HG03108 (cell line): ENCODE measurements at regions not wholly inside any gene's neighbourhood (a gene's known extent, or its start where the extent isn't known, plus 50 kb on each side); places are given as distances from the start of the nearest gene placed in this dataset.

ENCODE experiments used
- ATAC-seq: cut with Tn5 transposase; IDR thresholded peaks from one replicate; pipeline ENCODE4 v1.9.1; 2021; ENCODE audit warnings: moderate library complexity; ENCODE audit not compliant: unreplicated experiment

DNA sequence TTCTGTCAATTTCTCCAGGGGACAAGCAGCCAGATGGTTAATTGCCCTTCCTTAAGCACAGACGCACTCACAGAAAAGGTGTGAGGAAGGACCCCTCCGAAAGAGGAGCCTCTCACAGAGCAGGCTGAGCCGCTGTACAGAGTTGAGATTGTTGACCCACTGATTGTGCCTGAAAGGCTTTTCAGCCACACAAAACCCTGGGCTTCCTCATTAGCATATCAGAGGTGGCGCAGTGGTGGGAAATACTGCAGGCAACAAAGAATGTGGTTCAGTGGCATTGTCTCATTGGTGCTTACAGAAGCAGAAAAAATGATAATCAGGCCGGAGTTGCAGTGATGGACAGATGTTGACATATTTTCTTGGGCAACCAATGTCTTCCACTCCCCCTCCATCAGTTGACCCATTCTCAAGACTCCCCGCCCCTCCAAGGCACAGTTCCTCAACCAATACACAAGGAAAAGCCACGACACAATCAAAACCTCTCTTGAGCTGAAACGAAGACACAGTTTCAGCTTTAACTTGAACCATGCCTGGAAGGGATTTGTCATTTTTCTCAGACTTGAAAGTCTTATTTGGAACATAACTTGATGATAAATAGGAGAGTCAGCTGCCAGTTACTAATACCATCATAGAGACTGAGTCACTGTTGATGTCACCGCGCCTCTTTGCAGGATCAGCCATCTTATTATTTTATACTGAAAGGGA lies 53.1 kb downstream of the ATXN3L start:
- ATAC-seq, result no peak

DNA sequence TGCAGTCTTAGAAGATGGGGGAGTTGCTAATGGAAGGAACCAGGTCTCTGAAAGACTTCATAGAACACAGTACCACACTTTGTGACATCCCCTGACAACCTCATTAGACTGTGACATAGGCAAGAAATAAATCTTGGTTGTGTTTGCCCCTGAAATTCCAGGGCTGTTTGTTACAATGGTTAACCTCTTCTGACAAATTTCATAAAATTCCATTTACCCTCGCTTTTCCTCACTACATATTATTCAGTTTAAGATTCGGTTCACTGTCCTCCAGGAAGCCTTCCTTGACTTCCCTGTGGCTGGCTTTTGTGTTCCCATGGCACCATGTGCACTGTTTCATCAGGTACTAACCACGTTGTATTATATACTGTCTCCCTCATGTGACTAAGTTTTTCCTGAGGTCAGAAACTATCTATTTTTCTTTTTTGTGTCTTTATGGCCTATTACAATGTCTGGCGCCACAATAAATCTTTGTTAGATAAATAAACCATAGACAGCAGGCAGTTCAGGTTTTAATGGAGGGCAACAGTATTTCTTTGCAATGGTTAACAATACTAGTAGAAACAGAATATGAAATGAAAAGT lies 54.2 kb downstream of the ATXN3L start:
- ATAC-seq, result no peak

DNA sequence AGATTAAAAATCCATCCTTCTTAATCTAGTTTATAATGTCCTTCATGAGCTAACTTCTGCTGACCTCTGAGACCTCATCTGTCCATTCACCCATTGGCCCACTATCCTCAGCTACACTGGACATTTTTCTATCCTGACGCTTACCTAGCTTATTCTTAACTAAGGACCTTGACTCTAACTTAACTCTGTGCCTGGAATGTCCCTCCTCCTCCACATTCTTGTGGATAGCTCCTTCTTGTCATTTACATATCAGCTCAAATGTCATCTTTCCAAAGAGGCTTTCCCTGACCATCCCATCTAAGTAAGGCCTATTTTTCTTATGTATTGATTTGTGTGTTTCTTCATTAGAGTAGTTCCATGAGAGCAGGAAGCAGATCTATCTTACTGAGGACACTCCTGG lies 54.7 kb downstream of the ATXN3L start:
- ATAC-seq, result no peak

DNA sequence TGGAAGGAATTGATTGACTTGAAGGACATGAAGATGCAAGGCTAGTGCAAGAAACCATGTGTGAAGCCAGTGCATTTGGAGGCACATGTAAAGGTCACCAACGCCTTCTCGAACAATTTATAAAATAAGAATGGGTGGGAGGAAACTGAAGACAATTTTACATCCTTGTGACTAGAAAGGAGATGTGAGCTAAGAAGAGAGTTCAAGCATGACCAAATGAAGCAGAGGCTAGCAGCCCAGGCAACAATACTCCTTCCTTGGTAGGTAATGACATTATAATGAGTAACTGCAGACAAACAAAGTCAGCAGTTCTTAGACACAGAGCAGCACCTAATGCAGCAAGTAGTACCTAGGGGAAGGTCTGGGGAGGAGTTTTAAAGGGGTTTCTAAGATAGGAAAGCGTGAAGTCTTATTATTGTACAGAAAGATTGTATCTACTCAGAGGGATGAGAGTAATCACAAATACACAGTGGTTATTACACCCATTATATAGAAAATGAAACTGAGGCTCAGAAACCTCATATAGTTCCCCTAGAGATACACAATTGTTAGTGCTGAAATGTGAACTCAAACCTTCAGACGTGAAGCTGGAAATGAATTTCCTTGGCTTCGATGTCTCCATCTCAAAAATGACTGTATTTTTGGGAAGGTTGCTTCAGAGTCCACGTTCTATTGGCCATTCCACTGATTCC lies 56.1 kb downstream of the ATXN3L start:
- ATAC-seq, result peak; percentile 74

DNA sequence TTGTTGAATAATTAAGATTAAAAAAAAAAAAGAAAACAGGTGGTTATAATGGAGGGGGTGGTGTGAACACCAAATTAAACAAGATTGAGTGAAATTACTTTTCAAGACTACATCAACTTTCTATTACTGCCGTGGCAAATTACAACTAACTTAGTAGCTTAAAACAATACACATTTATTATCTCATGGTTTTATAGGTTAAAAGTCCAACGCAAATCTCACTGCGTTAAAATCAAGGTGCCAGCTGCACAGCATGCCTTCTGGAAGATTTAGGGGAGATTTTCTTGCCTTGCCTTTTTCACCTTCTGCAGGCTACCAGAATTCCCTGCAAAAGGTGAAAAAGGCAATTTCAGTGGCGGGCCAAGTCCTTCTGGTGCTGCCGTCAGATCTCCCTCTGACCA lies 58.5 kb downstream of the ATXN3L start:
- ATAC-seq, result no peak

DNA sequence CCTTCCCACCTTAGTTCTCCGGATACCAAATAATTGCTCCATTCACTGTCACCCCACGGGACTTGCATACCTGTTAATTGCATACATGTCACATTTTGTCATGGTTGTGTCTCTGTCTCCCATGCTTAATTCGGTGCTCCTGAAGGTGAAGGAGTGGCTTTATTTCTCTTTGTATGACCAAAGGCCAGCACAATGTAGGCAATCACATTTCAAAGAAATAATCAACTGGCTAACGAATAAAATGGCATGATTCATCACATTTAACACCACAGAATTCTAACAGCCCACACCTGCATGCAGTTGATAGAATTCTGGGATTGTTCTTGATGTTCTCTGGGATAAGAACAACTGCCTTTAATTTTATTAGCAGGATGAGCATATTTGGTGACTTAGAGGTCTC lies 59.3 kb downstream of the ATXN3L start:
- ATAC-seq, result no peak

DNA sequence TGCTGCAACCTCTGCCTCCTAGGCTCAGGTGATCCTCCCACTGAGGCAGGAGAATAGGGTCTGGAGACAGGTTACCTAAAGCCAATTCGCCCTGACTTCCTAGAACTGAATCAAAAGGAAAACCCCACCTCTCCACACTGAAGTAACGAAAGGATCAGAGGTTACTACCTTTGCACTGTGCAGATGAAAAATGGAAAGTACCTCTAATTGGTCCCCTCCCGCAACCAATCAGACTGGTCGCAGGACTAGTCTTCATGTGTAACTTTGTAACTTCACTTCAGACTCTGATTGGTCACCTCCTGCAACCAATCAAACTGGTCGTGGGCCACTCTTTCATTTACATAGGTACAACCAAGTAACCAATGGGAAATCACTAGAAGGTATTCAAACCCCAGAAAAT lies 61.1 kb downstream of the ATXN3L start:
- no peak for ATAC-seq

DNA sequence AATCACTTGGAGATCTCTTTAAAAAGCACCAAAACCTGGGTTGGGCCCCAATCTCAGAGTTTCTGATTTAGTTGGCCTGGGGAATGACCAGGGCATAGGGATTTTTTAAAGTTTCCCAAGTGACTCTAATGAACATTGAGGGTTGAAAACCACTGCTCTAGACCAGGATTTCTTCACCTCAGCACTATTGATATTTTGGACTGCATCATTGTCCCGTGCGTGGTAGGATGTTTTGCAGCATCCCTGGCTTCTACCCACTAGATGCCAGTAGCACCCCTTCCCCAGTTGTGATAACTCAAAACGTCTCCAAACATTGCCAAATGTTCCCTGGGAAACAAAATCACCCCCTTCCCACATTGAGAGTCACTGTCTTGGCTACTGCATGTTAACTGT lies 61.8 kb downstream of the ATXN3L start:
- no peak for ATAC-seq

DNA sequence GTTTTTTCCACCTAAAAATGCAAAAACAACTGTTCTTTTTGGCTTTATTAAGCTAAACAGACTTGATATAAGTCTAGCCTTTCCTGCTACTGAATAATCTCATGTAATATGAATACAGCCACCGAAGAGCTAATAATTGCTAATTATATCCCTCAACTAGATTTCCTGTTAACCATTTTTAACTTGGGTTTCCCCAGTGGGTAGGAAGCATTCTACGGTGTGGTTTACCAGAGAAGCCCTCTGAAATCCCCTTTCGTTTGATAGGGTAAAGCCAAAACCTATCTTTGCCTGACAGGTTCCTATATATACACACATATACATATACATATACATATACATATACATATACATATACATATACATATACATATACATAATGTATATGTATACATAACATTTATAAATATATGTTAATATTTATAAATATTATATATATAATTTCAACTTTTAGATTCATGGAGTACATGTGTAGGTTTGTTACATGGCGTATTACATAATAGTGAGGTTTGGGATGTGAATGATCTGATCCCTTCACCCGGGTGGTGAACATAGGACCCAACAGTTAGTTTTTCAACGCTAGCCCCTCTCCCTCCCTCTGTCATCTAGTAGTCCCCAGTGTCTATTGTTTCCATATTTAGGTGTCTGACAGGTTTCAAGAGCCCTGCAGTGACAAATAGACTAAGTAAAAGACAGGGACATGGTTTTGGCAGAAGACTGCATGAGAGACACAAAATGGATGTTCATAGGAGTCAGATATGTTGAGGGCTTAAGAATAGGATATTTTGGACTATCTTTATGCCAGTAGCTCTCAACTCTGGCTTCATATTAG lies 62.4 kb downstream of the ATXN3L start:
- ATAC-seq, result peak; percentile 60

DNA sequence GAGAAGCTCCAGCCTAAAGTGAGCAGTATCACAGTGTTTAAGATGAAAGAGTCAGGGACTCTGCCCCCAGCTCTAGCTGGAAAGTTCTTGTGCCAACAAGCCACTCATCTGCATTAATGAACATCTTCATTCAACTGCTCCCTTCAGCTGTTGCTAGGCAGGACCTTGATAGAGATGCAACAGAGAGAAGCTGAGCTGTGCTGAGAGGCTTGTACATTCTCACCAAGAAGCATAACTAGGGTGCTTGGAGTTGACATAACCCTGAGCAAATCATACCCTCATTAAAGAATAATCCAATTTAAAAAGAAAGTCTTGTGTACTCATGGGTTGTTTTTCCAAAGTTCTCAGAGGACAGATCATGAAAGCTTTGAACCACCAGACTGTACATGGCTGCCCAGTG lies 63.2 kb downstream of the ATXN3L start:
- ATAC-seq, result no peak

DNA sequence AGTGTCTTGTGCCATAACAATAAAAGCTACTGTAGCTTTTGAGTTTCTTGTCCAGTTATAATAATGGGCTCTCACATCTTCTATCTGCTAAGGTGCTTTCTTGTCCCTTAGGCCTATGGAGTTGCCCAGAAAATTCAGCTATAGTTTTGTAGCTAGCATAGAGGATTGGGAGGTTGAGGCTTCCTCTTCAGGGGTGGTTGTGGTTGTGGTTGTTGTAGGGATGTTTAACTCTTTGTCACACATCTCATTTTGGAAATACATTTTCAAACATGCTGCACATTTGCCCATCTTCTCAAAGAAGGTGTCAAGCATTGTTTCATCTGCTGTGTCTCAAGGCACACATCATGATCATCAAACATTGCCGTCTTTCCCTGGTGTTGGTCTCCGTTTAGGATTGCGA lies 65.0 kb downstream of the ATXN3L start:
- no peak for ATAC-seq

DNA sequence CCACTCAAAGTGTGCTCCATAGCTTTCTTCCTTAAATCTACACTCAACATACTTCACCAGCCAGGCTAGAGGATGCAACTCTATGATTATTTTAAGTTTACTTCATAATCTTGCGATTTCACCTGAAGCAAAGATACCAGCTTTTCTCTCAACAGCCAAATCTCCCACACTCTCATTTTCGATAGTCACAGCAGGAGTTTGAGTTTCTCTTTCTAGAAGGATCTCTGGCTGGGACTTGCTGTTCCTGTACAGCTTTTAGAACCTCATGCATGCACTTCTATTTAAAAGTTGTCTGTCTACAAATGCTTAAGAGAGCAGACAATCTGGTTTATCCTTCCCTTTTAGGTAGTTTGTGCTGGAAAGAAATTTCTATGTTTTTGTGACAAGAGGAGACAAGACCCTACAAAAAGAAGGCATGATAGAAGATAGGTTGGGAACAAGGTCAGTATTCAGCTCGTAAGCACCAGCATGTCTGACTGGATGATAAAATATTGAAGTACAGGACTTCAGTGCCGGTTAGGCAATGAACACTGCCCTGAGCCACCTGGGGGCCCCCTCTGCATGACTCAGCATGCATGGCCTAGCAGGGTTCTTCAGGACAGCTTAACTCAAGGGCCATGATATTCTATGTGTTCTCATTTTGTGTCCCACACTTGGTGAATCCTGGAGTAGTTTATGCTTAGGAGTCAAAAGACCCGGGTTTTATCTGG lies 65.6 kb downstream of the ATXN3L start:
- peak; percentile 44 for ATAC-seq

DNA sequence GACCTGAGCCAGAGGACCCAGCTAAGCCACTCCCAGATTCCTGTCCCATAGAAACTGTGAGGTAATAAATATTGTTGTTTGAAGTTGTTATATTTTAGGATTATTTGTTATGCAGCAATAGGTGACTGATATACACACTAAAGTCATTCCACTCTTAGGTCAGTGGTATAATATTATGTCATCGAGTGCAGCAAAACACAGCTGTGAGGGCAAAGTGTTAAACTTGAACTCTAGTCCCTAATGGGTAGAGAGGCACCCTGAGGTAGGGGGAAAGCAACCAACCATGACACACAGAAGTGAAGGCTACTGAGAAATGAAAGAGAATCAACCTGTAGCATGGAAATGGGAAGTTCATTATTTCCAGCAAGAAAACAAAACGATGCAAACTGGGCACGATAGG lies 66.6 kb downstream of the ATXN3L start:
- ATAC-seq, result no peak

DNA sequence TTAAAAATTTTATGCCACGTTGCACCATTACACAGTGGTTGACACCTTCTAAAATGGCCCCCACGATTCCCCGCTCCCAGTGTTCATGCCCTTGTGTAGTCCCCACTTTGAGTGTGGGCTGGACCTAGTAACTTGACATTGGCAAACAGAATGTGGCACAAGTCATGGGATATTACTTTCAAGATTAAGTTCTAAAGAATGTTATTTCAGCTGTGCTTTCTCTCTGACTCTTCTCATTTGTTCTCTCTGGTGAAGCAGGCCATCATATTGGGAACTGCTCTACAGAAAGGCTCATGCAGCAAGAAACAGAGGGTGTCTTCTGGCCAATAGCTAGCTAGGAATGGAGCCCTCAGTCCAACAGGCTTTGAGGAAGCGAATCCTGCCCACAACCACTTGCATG lies 67.1 kb downstream of the ATXN3L start:
- no peak for ATAC-seq

DNA sequence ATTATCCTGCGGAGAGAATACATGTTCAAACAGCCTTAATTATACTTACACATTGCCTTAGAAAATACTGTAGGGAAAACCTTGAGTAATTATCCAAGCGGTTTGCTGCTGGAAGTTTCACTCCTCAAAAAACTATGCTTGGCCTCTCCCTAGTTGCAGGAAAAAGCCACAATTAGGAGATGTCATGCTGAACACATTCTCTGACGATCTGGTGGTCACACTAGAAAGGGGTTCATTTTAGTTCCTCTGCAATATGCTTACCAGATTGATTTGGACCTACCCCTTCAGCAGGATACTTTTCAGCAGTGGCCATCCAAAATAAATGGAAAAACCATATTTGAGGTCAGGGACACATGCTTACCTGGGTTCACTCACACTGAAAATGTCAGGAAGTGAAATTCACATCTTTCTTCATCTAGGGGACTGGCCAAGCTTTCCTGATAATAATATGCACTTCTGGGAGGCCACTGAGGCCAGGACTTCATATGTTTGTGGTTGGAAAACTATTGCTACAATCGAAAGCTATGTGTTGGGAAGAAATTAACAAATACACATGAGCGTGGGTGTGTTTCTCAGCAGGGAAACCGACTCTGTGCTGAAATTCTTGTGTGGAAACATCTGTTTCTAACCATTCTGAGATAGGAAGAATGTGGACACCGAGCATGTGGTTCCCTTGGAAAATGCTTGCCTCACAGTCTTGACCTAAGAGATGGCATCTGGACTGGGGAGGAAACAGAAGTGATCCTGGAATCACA lies 68.8 kb downstream of the ATXN3L start:
- no peak for ATAC-seq

DNA sequence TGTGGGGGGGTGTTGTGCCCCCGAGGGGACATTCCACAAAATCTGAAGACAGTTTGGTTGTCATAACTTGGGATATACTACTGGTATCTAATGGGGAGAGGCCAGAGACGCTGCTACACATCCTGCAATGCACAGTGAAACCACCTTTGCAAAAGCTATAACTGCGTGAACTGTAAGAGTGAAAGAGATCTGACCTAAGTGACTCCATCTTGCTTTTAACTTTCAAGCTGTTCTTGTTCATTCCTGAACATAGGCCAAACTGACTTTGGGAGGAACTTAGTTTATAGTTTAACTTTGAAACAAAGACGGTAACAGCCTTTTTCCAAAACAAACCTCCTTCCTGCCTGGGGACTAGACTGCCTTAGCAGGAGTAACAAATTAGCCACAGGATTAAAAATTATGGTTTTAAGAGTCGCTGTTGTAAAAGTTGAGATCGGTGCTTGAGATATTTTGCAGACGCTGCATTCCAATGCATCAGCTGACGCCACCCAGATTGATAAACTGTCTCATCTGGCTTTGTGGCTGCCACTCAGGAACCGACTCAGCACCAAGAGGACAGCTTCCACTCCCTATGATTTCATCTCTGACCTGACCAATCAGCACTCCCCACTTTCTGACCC lies 70.9 kb downstream of the ATXN3L start:
- no peak for ATAC-seq

DNA sequence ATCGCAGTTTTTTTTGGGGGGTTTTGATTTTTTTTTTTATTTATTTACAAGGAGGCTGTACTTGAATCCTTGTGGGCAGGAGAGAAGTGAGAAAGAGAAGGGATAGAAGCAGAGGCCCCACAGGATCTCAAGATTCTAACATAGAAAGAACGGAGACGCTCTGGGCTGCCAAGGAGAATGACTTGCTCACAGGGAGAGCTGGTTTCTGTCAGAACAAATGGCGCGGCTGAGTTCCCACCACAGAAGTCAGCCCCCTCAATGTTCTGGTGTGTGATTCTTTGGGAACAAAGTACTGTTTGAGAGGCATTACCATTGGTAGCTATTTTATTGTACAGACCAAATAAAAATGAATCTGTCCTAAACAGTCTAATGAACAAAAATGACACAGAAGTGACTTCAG lies 80.6 kb downstream of the ATXN3L start:
- ATAC-seq, result no peak

DNA sequence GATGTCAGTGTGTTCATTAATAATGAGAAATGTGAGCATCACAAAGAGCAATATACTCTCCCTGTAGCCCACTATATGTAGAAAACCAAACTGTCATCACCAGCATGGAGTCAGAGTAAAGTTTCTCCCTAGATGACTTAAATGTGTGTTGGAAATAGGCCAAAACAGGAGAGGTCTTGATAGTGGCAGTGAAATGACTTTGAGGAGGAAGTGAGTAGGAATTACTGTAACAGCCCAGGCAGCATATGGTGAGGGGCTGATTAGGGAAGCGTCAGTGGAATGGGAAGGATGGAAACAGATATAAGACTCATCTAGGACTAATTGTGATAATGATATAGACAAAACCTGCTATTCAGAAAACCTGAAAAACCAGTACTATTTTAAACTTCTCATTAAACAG lies 83.9 kb downstream of the ATXN3L start:
- no peak for ATAC-seq

DNA sequence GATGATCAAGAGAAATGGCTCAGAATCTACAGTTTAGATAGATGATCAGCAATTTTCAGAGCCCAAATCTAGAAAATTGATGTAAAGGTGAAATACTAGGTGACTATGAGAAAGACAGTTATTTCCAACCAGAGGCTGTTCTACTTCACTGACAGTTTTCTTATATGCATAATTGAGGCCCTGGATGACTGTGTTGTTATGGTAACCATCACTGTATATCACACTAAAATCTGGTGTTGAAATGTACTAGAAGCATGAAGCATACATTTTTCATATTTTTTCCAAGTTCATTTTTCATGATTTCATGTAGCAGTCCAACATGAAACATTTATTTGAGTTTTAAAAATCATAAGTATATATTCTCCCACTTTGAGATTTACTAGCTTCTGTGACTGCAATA lies 87.4 kb downstream of the ATXN3L start:
- ATAC-seq, result no peak

DNA sequence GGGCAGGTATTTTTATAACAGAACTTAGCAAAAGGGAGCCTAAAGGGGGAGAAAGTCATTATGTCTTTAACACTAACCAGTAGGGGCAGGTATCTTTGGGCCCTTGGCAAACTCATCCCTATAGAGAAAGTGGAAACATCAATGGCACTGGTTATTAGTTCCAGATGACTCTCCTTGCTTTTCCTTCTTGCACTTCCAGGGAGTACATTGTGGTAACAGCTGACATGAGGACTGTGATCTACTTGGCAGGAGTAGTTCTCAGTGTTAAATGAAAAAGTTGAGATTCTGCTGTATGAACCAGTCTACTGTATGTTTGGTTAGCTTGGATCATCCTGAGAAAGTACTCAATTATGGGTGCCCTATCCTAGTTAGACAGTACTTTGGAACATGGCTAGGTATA lies 93.6 kb downstream of the ATXN3L start:
- ATAC-seq, result no peak
